ENCODE measurements at regions not wholly inside any gene's neighbourhood (a gene's known extent, or its start where the extent isn't known, plus 50 kb on each side); places are given as distances from the start of the nearest gene placed in this dataset.
"Not testable (repeated sequence)": the region's sequence is repeated elsewhere in the genome, so short reads cannot be mapped to it uniquely, and the experiment has no call there.

DNA sequence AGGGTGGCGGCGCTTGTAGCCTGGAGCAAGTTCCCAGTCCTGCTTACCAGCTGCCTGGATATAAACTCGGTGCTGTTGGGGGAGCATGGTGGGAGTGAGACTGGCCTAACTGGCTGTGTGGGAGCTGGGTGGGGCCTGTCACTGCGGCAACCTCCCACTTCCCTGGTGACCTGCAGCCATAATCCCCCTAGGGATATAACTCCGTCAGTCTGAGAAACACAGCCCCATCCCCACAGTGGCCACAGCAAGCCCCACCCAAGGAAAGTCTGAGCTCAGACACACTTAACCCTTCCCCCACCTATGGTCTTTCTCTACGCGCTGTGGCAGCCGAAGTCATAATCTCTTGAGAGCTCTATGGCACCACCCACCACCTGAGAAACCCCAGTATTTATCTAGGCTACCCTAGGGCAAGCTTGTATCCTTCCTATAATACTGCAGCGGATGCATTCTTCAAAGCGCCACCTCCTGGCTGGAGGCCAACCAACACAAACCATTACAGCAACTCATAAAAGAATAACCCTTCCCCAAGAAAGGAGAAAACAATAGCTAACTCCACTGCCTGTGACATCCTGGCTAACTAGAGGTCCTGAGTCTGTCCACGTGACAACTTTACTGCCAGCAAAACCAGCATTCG is 57.4 kb downstream of the ZNF648 start:
- no peak for DNase-seq

GRCh38 chr1:182003025-182003725 is 58.3 kb downstream of the ZNF648 start:
- no peak for DNase-seq

DNA sequence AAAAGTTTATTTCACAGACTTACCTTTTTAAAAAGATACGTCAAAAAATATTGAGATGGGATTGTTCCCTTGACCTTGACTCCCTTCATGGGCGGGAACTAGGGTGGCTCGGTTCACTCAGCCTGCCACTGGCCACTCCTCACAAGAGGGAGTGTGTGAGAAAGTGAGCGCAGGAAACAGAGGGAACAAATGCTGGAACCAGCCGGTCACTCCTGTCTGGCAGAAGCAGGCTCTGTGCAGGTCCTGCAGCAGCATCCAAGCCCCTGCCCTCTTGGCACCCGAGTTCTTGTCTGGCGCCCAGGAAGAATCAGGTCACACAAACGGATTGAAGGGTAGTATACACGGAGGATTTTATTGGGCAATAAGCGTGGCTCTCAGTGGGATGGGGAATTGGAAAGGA is 58.9 kb downstream of the ZNF648 start:
- no peak for DNase-seq

DNA sequence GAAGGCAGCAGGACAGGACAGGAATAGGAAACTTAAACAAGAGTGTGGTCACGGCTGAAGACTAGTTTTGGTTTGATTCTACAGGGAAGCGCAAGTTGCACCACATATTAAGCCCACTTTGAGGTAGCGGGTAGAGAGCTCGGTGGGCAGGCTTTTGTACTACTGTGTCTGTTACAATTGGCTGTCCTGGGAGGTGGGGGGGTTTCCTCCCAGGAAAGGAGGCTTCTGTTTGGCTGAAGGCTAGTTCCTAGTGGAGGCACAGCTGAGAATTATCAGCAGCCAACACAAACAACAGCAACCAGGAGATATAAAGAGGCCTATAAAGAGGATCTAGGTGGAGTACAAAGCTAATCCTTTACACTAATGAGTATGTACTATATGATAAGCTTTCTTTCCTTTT is 62.7 kb downstream of the ZNF648 start:
- no peak for DNase-seq

- DNase-seq: no peak
These were observed 69.4 kb downstream of the ZNF648 start for GRCh38 chr1:181992072-181992471.

GRCh38 chr1:181990728-181991127 is 70.8 kb downstream of the ZNF648 start:
- no peak for DNase-seq

- no peak for DNase-seq
These were observed 72.1 kb downstream of the ZNF648 start for GRCh38 chr1:181989261-181989920.

- no peak for DNase-seq
These were observed 73.5 kb downstream of the ZNF648 start for GRCh38 chr1:181987996-181988395.

DNA sequence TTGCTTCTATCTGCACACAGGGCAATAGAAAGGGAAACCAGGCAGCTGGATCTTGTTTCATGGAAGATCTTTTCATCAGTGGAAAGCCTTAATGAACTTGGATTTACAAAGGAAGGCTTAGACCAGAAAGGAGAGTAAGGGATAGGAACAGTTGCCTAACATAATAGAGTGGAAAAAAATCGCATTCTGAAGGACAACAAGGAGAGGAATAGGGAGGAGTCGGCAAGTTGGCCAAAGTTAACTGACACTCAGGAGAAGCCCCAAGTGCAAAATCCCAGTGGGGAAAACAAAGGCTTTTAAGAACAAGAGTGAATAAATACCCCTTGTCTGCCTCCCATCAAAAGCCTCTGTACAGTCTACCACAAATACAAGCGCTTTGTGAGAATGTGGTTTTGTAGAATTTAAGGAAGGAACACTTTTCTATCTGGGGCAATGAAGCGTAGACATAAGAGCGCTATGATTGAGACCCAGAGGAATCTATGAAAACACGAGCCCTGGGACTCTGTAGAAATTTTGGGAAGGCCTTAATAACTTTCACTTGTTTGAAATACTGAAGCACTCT is 74.1 kb downstream of the ZNF648 start:
- no peak for DNase-seq

DNA sequence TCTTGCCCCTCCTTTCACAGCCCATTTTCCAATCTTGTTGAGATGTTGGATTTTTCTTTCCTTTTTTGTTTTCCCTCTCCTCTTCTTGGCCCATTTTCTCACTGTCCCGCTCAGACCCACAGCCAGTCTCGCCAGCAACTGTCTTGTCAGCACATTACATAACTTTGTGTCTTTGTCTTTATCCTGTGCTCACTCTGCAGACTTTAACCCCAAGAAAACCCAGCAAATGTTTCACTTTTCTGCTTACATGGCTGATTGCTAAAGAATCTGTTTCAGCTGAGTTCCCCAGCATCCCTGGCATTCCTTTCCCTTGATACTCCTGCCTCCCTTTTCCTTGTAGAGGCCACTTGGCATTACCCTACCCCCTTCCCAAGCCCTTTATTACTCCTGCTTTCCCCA is 74.6 kb downstream of the ZNF648 start:
- DNase-seq: no peak

GRCh38 chr1:181985936-181986906 is 75.3 kb downstream of the ZNF648 start:
- DNase-seq: no peak

- no peak for DNase-seq
These were observed 76.2 kb downstream of the ZNF648 start for GRCh38 chr1:181985281-181985680.

GRCh38 chr1:181984006-181984405 is 77.5 kb downstream of the ZNF648 start:
- DNase-seq: no peak

GRCh38 chr1:181981821-181982220 is 79.7 kb downstream of the ZNF648 start:
- no peak for DNase-seq

DNA sequence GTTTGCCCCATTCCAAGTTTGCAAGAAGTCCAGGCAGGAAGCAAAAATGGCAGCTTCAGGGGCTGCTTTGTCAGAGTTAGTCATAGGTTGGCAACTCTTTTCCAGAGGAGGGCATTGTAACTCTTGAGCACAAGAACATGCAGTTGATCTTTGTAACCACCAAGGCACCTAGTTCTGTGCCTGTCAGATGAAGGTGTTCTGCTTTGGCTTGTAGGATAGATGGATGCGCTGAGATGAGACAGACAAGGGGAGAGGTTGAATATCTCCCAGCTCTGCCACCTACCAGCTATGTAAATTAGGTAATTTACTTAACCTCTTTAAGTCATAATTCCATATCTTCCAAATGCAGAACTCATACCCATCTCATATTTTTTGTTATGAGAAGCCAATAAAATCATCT is 89.3 kb downstream of the ZNF648 start:
- no peak for DNase-seq

- no peak for DNase-seq
These were observed 90.1 kb downstream of the ZNF648 start for GRCh38 chr1:181971424-181971823.

DNA sequence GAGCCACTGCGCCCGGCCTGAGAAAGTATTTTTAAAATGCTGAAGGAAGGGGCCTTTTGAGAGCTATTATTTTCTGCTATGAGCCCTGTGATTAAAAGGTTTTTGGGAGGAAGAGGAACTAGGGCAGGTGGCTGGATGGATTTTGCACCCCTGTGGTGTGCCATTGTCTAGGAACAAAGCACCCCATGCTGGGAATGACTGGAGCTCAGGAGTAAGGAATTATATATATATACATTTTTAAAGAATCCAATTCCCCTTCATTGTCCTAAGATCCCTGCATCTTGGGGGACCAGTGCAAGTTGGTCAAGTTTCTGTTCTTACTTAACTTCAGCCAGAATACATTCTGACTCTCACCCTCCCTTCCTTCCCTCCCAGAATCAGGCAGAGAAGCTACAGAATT is 91.6 kb downstream of the ZNF648 start:
- DNase-seq: no peak

- not testable (repeated sequence) for DNase-seq
These were observed 106.8 kb downstream of the ZNF648 start for GRCh38 chr1:181954696-181955095.

- not testable (repeated sequence) for DNase-seq
These were observed 107.3 kb downstream of the ZNF648 start for GRCh38 chr1:181954178-181954577.

GRCh38 chr1:181953596-181953995 is 107.9 kb downstream of the ZNF648 start:
- DNase-seq: no peak

DNA sequence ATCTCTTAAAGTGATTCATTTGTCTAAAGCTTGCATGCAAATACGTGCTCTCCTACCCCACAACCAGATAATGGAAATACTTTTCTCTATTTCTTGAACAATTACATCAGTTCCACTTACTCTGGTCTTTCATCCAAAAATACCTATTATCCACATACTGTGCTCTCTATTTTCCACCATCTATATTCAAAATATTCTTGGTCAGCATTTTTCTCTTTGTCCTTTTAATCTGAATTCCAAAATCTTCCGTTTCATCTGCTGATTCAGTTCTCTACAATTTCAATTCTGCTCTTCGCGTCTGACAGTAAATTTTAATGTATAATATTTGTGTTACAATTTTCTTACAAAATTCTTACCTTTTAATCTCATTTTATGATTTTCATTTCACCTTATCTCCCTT is 110.3 kb downstream of the ZNF648 start:
- DNase-seq: no peak

DNA sequence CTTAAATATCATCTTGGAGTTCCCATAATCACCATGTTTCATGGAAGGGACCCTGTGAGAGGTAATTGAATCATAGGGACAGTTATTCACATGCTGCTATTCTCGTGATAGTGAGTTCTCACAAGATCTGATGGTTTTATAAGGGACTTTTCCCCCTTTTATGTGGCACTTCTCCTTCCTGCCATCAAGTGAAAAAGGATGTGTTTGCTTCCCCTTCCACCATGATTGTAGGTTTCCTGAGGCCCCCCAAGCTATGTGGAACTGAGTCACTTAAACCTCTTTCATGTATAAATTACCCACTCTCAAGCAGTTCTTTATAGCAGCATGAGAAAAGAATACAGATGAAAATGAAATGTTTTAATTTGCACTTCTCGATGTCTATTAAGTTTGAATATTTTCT is 112.0 kb downstream of the ZNF648 start:
- DNase-seq: no peak

- DNase-seq: no peak
These were observed 113.1 kb downstream of the ZNF648 start for GRCh38 chr1:181948372-181948771.

Measured in NCI-H446 treated with DMSO at 0.1 percent for 48 hours (cell line).